Muscle of leg (tissue), 3 donors: ENCODE measurements at regions not wholly inside any gene's neighbourhood (a gene's known extent, or its start where the extent isn't known, plus 50 kb on each side); places are given as distances from the start of the nearest gene placed in this dataset.
"Not testable (repeated sequence)": the region's sequence is repeated elsewhere in the genome, so short reads cannot be mapped to it uniquely, and the experiment has no call there.

Source experiments
- DNase-seq: peaks from one replicate; pipeline ENCODE4 v3.0.0; 2013
- H3K27ac ChIP-seq: one replicate; pipeline ENCODE4 v1.5.1; 2013; ENCODE audit warnings: mild to moderate bottlenecking, low read length, control low read depth
- H3K27me3 ChIP-seq: one replicate; pipeline ENCODE4 v1.6.1; 2013; ENCODE audit warnings: low read length; ENCODE audit not compliant: control insufficient read depth, insufficient read depth
- H3K36me3 ChIP-seq: one replicate; pipeline ENCODE4 v1.6.1; 2013; ENCODE audit warnings: low read length; ENCODE audit not compliant: control insufficient read depth, insufficient read depth
- H3K4me1 ChIP-seq: one replicate; pipeline ENCODE4 v1.6.1; 2013; ENCODE audit warnings: low read length; ENCODE audit not compliant: control insufficient read depth, insufficient read depth
- H3K4me3 ChIP-seq: one replicate; pipeline ENCODE4 v1.5.1; 2013; ENCODE audit warnings: low read length, control low read depth
- H3K9me3 ChIP-seq: replicated peaks from 2 replicates; pipeline ENCODE4 v1.6.1; 2013; ENCODE audit warnings: low read depth, low read length; ENCODE audit not compliant: control insufficient read depth
- WGBS: methylation state at CpG from one replicate; pipeline ENCODE4 v1.1.5; 2013; ENCODE audit warnings: missing lambda C conversion rate; ENCODE audit not compliant: insufficient coverage; 5-methylcytosine and 5-hydroxymethylcytosine counted together

DNA sequence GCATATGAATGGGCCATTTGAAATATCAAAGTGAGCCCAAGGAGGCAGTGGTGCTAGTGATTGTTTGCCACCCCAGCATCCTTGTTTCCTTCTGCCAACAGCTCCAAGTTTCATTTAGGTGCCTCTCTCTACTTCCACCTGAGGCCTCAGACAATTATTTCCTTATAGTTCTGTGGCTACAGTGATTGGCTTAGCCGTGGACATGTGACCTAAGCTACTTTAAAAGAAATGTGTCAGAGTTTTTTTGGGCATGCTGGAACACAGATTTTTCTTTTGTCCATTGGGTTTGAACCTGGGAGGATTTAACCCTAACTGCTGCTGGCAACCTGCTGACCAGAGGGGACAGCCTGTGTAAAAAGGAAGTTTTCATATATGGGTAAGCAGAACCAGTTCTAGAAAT, 319.4 kb downstream of the CD109 start:
- Histone ChIP-seq H3K27me3 (no peaks in the 10 kb centered on the region), H3K27ac (no peak overlapping the region), H3K4me1 (no peaks in the 10 kb centered on the region), H3K9me3 (peaks cover 11% of the 10 kb centered on the region), H3K36me3 (no peaks in the 10 kb centered on the region), H3K4me3 (no peak overlapping the region)
- WGBS = no CpG with 5 or more reads among the region's 1 CpG
- no peak for DNase-seq

DNA sequence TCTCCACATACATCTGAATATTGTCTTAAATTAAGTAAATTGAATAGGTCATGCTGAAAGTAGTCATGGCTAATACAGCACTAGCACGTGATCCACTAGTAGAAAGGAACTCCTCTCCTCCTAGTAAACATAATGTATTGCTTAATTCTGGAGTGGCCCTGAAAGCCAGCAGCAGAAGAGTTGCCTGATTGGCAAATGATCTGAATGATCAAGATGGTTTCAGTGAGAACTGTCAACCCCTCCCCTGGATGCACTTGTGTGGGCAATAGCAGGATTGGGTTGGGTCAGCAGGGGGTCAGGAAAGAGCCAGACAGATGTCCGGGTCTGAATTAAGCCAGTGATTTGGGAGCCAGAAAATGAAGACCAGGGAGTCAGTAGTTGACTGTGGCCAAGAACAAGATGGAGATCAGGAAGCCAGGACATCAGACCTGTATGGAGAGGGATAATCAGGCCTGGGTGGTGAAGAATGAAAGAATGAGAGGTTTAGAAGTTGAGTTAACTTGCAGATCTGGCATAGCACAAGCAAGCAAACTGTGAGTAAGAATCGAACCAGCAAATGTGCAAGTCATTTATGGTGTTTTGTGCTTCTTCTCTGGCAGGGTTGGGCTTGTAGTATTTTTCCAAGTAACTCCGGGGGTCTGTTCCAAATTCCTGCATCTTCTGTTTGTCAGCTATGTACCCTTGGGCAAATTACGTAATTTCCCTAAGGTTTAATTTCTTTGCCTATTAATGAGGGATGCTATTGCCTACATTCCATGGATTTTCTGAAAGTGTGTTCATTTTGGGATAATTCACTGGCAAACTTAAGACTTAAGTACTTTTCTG, 304.9 kb downstream of the CD109 start:
- DNase-seq = peak; percentile 86
- no peaks in the 10 kb centered on the region for H3K27me3 ChIP-seq
- no peaks in the 10 kb centered on the region for H3K4me1 ChIP-seq
- no peaks in the 10 kb centered on the region for H3K36me3 ChIP-seq
- H3K4me3 ChIP-seq = no peak overlapping the region
- 0% methylated on average over 1 of the region's 5 CpGs for WGBS
- H3K27ac ChIP-seq = peak overlapping the region; percentile 35
- H3K9me3 ChIP-seq = no peaks in the 10 kb centered on the region

DNA sequence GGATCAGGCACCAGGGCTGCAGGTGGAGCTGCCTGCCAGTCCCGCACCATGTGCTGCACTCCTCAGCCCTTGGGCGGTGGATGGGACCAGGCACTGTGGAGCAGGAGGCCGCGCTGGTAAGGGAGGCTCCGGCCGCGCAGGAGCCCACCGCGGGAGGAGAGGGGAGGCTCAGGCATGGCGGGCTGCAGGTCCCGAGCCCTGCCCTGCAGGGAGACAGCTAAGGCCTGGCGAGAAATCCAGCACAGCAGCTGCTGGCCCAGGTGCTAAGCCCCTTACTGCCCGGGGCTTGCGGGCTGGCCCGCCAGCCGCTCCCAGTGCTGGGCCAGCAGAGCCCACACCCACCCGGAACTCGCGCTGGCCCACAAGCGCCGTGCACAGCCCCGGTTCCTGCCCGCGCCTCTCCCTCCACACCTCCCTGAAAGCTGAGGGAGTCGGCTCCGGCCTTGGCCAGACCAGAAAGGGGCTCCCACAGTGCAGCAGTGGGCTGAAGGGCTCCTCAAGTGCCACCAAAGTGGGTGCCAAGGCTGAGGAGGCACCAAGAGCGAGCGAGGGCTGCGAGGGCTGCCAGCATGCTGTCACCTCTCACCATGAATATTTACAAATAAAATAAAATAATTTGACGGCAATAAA, 294.7 kb downstream of the CD109 start:
- 98% methylated on average over 26 of the region's 30 CpGs for WGBS
- H3K27me3 ChIP-seq, H3K4me1 ChIP-seq, H3K27ac ChIP-seq, DNase-seq, H3K36me3 ChIP-seq, H3K9me3 ChIP-seq, H3K4me3 ChIP-seq: not testable (repeated sequence)

DNA sequence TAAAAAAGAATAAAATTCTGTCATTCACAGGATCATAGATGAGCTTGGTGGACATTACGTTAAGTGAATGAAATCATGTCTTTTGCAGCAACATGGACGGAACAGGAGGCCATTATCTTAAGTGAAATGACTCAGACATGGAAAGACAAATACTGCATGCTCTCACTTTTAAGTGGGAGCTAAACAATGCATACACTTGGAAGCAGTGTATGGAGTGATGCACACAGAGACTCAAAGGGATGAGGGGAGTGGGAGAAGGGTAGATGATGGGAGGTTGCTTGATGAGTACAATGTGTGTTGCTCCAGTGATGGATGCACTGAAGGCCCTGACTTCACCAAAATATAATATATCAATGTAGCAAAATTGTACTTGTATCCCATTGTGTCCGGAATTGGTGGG, 293.4 kb downstream of the CD109 start:
- DNase-seq = no peak
- Histone ChIP-seq H3K36me3 (no peaks in the 10 kb centered on the region), H3K27me3 (no peaks in the 10 kb centered on the region), H3K27ac (no peak overlapping the region), H3K9me3 (no peaks in the 10 kb centered on the region), H3K4me3 (no peak overlapping the region), H3K4me1 (no peaks in the 10 kb centered on the region)
- 100% methylated on average over 2 of the region's 3 CpGs for WGBS

DNA sequence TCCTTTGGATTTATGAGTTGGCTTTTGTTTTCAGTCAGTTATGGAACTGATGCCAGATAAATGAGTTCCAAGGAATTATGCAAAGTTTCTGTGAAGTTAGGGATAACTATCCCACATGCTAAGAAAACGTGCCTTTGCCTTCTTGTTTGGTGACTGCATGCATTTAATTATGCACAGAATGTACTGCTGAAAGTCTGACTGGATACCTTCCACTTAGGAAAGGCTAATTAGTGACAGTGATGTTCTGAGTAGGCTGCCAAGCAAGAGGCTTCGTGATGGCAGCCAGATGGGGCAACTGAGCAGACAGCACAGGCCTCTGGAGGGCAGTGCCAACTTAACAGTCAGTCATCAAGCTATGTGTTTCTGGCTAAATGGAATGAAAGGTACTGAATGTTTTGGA, 289.9 kb downstream of the CD109 start:
- H3K27me3 ChIP-seq = no peaks in the 10 kb centered on the region
- no peak overlapping the region for H3K27ac ChIP-seq
- H3K4me3 ChIP-seq = no peak overlapping the region
- no peaks in the 10 kb centered on the region for H3K4me1 ChIP-seq
- peaks cover 2% of the 10 kb centered on the region for H3K9me3 ChIP-seq
- peak; percentile 53 for DNase-seq
- WGBS = 37% methylated on average over 2 of the region's 2 CpGs
- no peaks in the 10 kb centered on the region for H3K36me3 ChIP-seq

DNA sequence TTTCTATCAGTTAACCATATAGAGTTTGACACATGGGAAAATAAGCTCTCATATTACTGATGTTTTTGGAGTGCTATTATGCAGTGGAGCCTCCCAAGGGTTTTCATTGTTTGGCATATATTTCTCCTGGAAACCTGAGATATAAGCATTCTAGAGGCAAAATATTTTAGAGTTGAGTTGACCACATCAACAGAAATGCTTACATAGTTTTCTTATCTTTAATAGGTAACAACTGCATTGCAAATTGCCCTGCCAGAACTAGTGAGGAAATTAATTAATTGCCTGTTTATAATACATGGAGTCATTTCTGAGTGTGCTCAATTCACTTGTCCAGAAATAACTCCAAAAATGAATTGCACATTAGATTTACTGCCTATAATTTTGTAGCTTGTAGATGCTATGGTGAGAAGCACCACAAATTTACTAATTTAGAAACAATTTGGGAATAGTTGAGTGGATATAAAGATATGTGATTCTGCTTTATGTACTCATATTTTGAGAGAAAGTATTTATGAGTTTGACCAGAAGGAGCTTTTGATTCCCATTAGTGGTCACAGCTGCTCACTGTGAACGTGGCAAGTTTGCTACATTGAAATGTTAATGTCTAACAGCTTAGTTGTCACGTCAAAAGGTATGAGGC, 288.7 kb downstream of the CD109 start:
- peaks cover 2% of the 10 kb centered on the region for H3K9me3 ChIP-seq
- no CpG with 5 or more reads among the region's 2 CpGs for WGBS
- H3K27ac ChIP-seq = no peak overlapping the region
- H3K36me3 ChIP-seq = no peaks in the 10 kb centered on the region
- H3K4me1 ChIP-seq = no peaks in the 10 kb centered on the region
- no peaks in the 10 kb centered on the region for H3K27me3 ChIP-seq
- no peak for DNase-seq
- no peak overlapping the region for H3K4me3 ChIP-seq

DNA sequence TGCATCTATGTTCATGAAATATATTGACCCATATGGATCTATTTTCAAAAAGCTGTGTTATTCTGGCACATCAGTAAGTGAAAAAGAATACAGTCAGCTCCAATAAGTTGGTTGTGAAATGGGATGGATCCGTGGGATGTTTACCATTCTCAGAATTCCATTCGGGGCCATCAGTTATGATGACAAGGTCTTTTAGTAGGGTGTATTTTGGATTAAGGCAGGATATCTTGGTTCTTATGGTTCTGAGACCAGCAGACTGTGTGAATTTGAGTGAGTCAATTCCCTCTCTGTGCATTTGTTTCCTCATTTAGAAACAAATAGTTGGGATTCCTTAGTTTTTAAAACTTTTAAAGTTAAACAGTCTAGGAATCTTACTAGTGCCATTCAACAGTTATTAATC, 287.4 kb downstream of the CD109 start:
- no peaks in the 10 kb centered on the region for H3K27me3 ChIP-seq
- WGBS = no CpG with 5 or more reads among the region's 2 CpGs
- H3K9me3 ChIP-seq = peaks cover 2% of the 10 kb centered on the region
- H3K4me1 ChIP-seq = no peaks in the 10 kb centered on the region
- DNase-seq = no peak
- H3K4me3 ChIP-seq = no peak overlapping the region
- no peaks in the 10 kb centered on the region for H3K36me3 ChIP-seq
- no peak overlapping the region for H3K27ac ChIP-seq

DNA sequence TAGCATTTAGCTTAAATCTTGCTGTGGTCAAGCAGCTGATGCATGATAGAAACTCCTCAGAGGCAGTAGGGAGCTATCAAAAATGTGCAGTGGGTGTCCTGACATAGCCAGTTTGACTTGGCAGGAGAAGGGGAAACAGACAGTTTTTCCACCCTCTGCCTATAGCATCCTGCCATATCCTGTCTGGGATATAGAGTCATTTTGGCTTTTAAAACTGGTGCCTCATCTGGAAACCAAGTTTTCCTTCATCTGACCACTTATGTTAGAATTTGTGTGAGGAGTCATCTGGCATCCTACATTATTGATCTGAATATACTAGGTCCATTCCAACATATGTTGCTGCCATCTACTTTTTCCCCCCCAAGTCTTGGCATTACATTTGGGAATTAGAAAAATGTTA, 284.1 kb downstream of the CD109 start:
- Histone ChIP-seq H3K27me3 (no peaks in the 10 kb centered on the region), H3K27ac (no peak overlapping the region), H3K36me3 (no peaks in the 10 kb centered on the region), H3K4me3 (no peak overlapping the region), H3K4me1 (no peaks in the 10 kb centered on the region), H3K9me3 (peaks cover 8% of the 10 kb centered on the region)
- peak; percentile 77 for DNase-seq

DNA sequence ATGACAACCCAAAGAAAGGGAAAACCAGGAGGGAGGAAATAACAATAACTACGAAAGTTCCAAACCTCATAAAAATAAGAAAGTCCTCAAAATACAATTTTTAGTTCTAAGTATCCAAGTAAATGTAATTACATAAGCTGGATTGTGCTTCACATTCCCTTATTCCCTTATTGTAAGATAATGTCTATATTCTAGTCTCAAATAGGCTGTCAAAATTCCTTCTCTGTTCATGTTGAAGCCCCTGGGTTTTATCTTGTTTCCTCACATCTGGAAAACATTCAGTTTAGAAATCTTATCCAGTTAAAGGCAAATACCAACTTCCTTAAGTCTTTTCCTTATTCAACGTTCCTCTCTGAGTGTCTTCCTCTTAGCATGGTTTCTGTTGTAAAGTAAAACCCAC, 282.3 kb downstream of the CD109 start:
- Histone ChIP-seq H3K4me1 (no peaks in the 10 kb centered on the region), H3K9me3 (peaks cover 8% of the 10 kb centered on the region), H3K36me3 (no peaks in the 10 kb centered on the region), H3K4me3 (no peak overlapping the region), H3K27ac (peak overlapping the region; percentile 65), H3K27me3 (no peaks in the 10 kb centered on the region)
- DNase-seq = peak; percentile 93
- no CpG with 5 or more reads among the region's 2 CpGs for whole genome bisulfite sequencing

DNA sequence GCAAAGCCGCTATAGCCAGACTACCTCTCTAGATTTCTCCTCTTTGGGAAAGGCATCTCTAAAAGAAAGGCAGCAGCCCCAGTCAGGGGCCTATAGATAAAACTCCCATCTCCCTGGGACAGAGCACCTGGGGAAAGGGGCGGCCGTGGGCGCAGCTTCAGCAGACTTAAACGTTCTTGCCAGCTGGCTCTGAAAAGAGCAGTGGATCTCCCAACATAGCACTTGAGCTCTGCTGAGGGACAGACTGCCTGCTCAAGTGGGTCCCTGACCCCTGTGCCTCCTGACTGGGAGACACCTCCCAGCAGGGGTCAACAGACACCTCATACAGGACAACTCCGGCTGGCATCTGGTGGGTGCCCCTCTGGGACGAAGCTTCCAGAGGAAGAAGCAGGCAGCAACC, 276.5 kb downstream of the CD109 start:
- WGBS = 86% methylated on average over 6 of the region's 7 CpGs
- H3K9me3 ChIP-seq, H3K27ac ChIP-seq, H3K4me1 ChIP-seq, H3K27me3 ChIP-seq, H3K4me3 ChIP-seq, H3K36me3 ChIP-seq, DNase-seq: not testable (repeated sequence)
